Hematopoietic multipotent progenitor cell (in vitro differentiated cells): ENCODE measurements at regions not wholly inside any gene's neighbourhood (a gene's known extent, or its start where the extent isn't known, plus 50 kb on each side); places are given as distances from the start of the nearest gene placed in this dataset.

Source experiments
- DNase-seq, 3 donors: peaks; one replicate each; pipeline ENCODE4 v3.0.0-alpha.2; 2011 to 2015; ENCODE audit warnings: low read depth in 2 of 3, low spot score in 2 of 3

GRCh38 chr3:182527745-182528144 is 265.6 kb upstream of the ATP11B start:
- DNase-seq, result no peak

GRCh38 chr3:182530316-182530715 is 263.0 kb upstream of the ATP11B start:
- no peak for DNase-seq

- DNase-seq, result no peak
Observed at GRCh38 chr3:182533394-182533793, 259.9 kb upstream of the ATP11B start.

- DNase-seq, result no peak
Observed at GRCh38 chr3:182544542-182544941, 248.8 kb upstream of the ATP11B start.

- no peak for DNase-seq
Observed at GRCh38 chr3:182562274-182562673, 231.0 kb upstream of the ATP11B start.

- DNase-seq, result no peak
Observed at GRCh38 chr3:182565916-182566796, 227.1 kb upstream of the ATP11B start.

- DNase-seq, result no peak
Observed at GRCh38 chr3:182567700-182568099, 225.6 kb upstream of the ATP11B start.

- DNase-seq, result no peak
Observed at GRCh38 chr3:182568261-182568660, 225.0 kb upstream of the ATP11B start.

GRCh38 chr3:182568876-182569275 is 224.4 kb upstream of the ATP11B start:
- DNase-seq, result no peak

- no peak for DNase-seq
Observed at GRCh38 chr3:182570946-182571594, 222.2 kb upstream of the ATP11B start.

- DNase-seq, result no peak
Observed at GRCh38 chr3:182575941-182576340, 217.4 kb upstream of the ATP11B start.

- no peak for DNase-seq
Observed at GRCh38 chr3:182583545-182583944, 209.8 kb upstream of the ATP11B start.

GRCh38 chr3:182585532-182586150 is 207.7 kb upstream of the ATP11B start:
- no peak for DNase-seq

GRCh38 chr3:182592747-182593146 is 200.6 kb upstream of the ATP11B start:
- DNase-seq, result no peak

GRCh38 chr3:182596676-182597410 is 196.5 kb upstream of the ATP11B start:
- no peak for DNase-seq

- no peak for DNase-seq
Observed at GRCh38 chr3:182597621-182598041, 195.7 kb upstream of the ATP11B start.

- DNase-seq, result no peak
Observed at GRCh38 chr3:182601597-182601996, 191.7 kb upstream of the ATP11B start.

GRCh38 chr3:182603501-182603900 is 189.8 kb upstream of the ATP11B start:
- no peak for DNase-seq

GRCh38 chr3:182605882-182606611 is 187.3 kb upstream of the ATP11B start:
- no peak for DNase-seq

GRCh38 chr3:182606905-182607504 is 186.3 kb upstream of the ATP11B start:
- DNase-seq, result no peak
